ENCODE measurements at regions not wholly inside any gene's neighbourhood (a gene's known extent, or its start where the extent isn't known, plus 50 kb on each side); places are given as distances from the start of the nearest gene placed in this dataset.

GRCh38 chr13:56378566-56378965, 762.2 kb upstream of the PRR20A start:
- H3K4me3 Mint-ChIP-seq, result no peak overlapping the region
- Histone ChIP-seq H3K4me2 (replicated peaks; ENCODE audit: low read depth, low read length, poor library complexity, severe bottlenecking) (no peak overlapping the region), H4K20me1 (ENCODE audit: control insufficient read depth, insufficient read depth, low read length, poor library complexity, severe bottlenecking) (no peaks in the 10 kb centered on the region), H3K9me3 (ENCODE audit: control extremely low read depth in 1 of 3, control insufficient read depth in 2 of 3, insufficient read depth in 1 of 3, low read length in 2 of 3) (peaks cover 0 to 14% (median 0%) of the 10 kb centered on the region in 3 donors), H2AFZ (ENCODE audit: insufficient read depth, low read depth, low read length, poor library complexity, severe bottlenecking) (no peak overlapping the region), H3K27me3 (replicated peaks in 1 of 4; ENCODE audit: control extremely low read depth in 1 of 4, control insufficient read depth in 3 of 4, insufficient read depth in 4 of 4, low read length in 3 of 4) (no peaks in the 10 kb centered on the region), H3K79me2 (ENCODE audit: control insufficient read depth, insufficient read depth, low read length) (no peaks in the 10 kb centered on the region), H3K27ac (ENCODE audit: low read length in 2 of 2) (no peak overlapping the region), H3K36me3 (replicated peaks in 1 of 2; ENCODE audit: control extremely low read depth in 1 of 2, control insufficient read depth in 1 of 2, extremely low read depth in 1 of 2, insufficient read depth in 2 of 2, low read length in 1 of 2) (no peaks in the 10 kb centered on the region), H3K9ac (ENCODE audit: low read length) (no peak overlapping the region), H3K4me1 (ENCODE audit: control insufficient read depth in 2 of 2, insufficient read depth in 2 of 2, low read length in 2 of 2) (no peaks in the 10 kb centered on the region), H3K4me3 (ENCODE audit: control extremely low read depth in 1 of 5, extremely low read depth in 1 of 5, insufficient read depth in 1 of 5, low read depth in 2 of 5, low read length in 4 of 5) (no peak overlapping the region)
- POLR2A ChIA-PET, result no interaction called here
- no peaks in the 10 kb centered on the region for H3K27me3 Mint-ChIP-seq
- TF ChIP-seq, protein P1, sequence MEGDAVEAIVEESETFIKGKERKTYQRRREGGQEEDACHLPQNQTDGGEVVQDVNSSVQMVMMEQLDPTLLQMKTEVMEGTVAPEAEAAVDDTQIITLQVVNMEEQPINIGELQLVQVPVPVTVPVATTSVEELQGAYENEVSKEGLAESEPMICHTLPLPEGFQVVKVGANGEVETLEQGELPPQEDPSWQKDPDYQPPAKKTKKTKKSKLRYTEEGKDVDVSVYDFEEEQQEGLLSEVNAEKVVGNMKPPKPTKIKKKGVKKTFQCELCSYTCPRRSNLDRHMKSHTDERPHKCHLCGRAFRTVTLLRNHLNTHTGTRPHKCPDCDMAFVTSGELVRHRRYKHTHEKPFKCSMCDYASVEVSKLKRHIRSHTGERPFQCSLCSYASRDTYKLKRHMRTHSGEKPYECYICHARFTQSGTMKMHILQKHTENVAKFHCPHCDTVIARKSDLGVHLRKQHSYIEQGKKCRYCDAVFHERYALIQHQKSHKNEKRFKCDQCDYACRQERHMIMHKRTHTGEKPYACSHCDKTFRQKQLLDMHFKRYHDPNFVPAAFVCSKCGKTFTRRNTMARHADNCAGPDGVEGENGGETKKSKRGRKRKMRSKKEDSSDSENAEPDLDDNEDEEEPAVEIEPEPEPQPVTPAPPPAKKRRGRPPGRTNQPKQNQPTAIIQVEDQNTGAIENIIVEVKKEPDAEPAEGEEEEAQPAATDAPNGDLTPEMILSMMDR (IDR thresholded peaks at IDR 0.05), result no peak
- TF ChIP-seq EZH2 (IDR thresholded peaks at IDR 0.05; ENCODE audit: borderline replicate concordance, insufficient read depth, low read depth, low read length, poor library complexity, severe bottlenecking), result no peak
- ATAC-seq (ENCODE audit: low read depth), result no peak
- H3K27ac Mint-ChIP-seq, result no peak overlapping the region
- CTCF ChIA-PET, result no interaction called here
- H3K4me1 Mint-ChIP-seq, result no peaks in the 10 kb centered on the region
- intact Hi-C loops (cut with micrococcal nuclease), result no loop called here
- H3K9me3 Mint-ChIP-seq (ENCODE audit: insufficient read depth), result peaks cover 6% of the 10 kb centered on the region
- DNase-seq, result no peak
- WGBS (ENCODE audit: insufficient coverage), result no CpG with 5 or more reads among the region's 1 CpG

DNA sequence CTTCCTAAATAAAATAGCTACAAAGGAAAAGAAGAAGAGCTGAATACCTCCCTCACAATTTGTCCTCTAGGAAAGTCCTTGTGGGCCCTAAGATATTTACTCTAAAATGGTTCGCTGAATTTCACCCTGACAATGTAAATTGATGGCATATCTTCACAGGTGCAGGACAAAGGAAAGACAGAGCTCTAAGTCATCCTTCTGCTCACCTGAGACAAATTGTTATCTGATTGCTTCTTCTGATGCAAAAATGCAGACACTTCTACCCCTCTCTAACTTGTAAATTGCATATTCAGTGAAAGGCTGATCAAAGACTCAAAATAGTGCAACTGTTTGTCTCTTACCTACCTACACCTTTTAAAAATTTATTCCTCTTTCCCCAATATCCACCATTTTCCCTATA, 747.2 kb upstream of the PRR20A start:
- no peaks in the 10 kb centered on the region for H4K20me1 ChIP-seq (ENCODE audit: control insufficient read depth, insufficient read depth, low read length, poor library complexity, severe bottlenecking)
- TF ChIP-seq, protein P1 (IDR thresholded peaks at IDR 0.05), result no peak
- TF ChIP-seq EZH2 (IDR thresholded peaks at IDR 0.05; ENCODE audit: borderline replicate concordance, insufficient read depth, low read depth, low read length, poor library complexity, severe bottlenecking), result no peak
- H3K9me3 Mint-ChIP-seq (ENCODE audit: insufficient read depth), result peaks cover 4% of the 10 kb centered on the region
- no peaks in the 10 kb centered on the region for H3K4me1 ChIP-seq (ENCODE audit: control insufficient read depth in 2 of 2, insufficient read depth in 2 of 2, low read length in 2 of 2)
- H3K9ac ChIP-seq (ENCODE audit: low read length), result no peak overlapping the region
- H3K4me3 ChIP-seq (ENCODE audit: control extremely low read depth in 1 of 5, extremely low read depth in 1 of 5, insufficient read depth in 1 of 5, low read depth in 2 of 5, low read length in 4 of 5), result no peak overlapping the region
- ATAC-seq (ENCODE audit: low read depth) (no peak), DNase-seq (no peak)
- H3K36me3 ChIP-seq (replicated peaks in 1 of 2; ENCODE audit: control extremely low read depth in 1 of 2, control insufficient read depth in 1 of 2, extremely low read depth in 1 of 2, insufficient read depth in 2 of 2, low read length in 1 of 2), result no peaks in the 10 kb centered on the region
- H3K9me3 ChIP-seq (ENCODE audit: control extremely low read depth in 1 of 3, control insufficient read depth in 2 of 3, insufficient read depth in 1 of 3, low read length in 2 of 3), result peaks cover 0 to 4% (median 0%) of the 10 kb centered on the region in 3 donors
- no peak overlapping the region for H2AFZ ChIP-seq (ENCODE audit: insufficient read depth, low read depth, low read length, poor library complexity, severe bottlenecking)
- POLR2A ChIA-PET, result no interaction called here
- CTCF ChIA-PET, result no interaction called here
- no peaks in the 10 kb centered on the region for H3K79me2 ChIP-seq (ENCODE audit: control insufficient read depth, insufficient read depth, low read length)
- no peaks in the 10 kb centered on the region for H3K27me3 Mint-ChIP-seq
- no peak overlapping the region for H3K4me2 ChIP-seq (replicated peaks; ENCODE audit: low read depth, low read length, poor library complexity, severe bottlenecking)
- H3K4me1 Mint-ChIP-seq, result no peaks in the 10 kb centered on the region
- H3K27ac Mint-ChIP-seq, result no peak overlapping the region
- no peak overlapping the region for H3K4me3 Mint-ChIP-seq
- WGBS (ENCODE audit: insufficient coverage), result no CpG with 5 or more reads among the region's 1 CpG
- no peaks in the 10 kb centered on the region for H3K27me3 ChIP-seq (replicated peaks in 1 of 4; ENCODE audit: control extremely low read depth in 1 of 4, control insufficient read depth in 3 of 4, insufficient read depth in 4 of 4, low read length in 3 of 4)
- intact Hi-C loops (cut with micrococcal nuclease), result no loop called here
- no peak overlapping the region for H3K27ac ChIP-seq (ENCODE audit: low read length in 2 of 2)

Measured in B cell (primary cell).